GM21367 (cell line): ENCODE measurements at regions not wholly inside any gene's neighbourhood (a gene's known extent, or its start where the extent isn't known, plus 50 kb on each side); places are given as distances from the start of the nearest gene placed in this dataset.

Experiments
- ATAC-seq: cut with Tn5 transposase; IDR thresholded peaks from one replicate; pipeline ENCODE4 v1.9.1; 2021; ENCODE audit not compliant: unreplicated experiment

- ATAC-seq = no peak
These were observed 477.3 kb downstream of the SUCLA2 start for GRCh38 chr13:47523771-47524170.

- ATAC-seq = no peak
These were observed 479.1 kb downstream of the SUCLA2 start for GRCh38 chr13:47521890-47522487.

GRCh38 chr13:47519626-47520025 is 481.4 kb downstream of the SUCLA2 start:
- no peak for ATAC-seq

- ATAC-seq = no peak
These were observed 482.5 kb downstream of the SUCLA2 start for GRCh38 chr13:47518530-47518929.

GRCh38 chr13:47511647-47512046 is 489.4 kb downstream of the SUCLA2 start:
- no peak for ATAC-seq

- no peak for ATAC-seq
These were observed 492.4 kb downstream of the SUCLA2 start for GRCh38 chr13:47508527-47509228.

GRCh38 chr13:47503475-47503874 is 497.6 kb downstream of the SUCLA2 start:
- no peak for ATAC-seq

- no peak for ATAC-seq
These were observed 498.9 kb downstream of the SUCLA2 start for GRCh38 chr13:47502166-47502565.

- no peak for ATAC-seq
These were observed 501.5 kb downstream of the SUCLA2 start for GRCh38 chr13:47499358-47500150.

- no peak for ATAC-seq
These were observed 516.5 kb downstream of the SUCLA2 start for GRCh38 chr13:47484548-47484947.

- ATAC-seq = no peak
These were observed 519.5 kb downstream of the SUCLA2 start for GRCh38 chr13:47481536-47481935.

GRCh38 chr13:47480951-47481350 is 520.1 kb downstream of the SUCLA2 start:
- ATAC-seq = no peak

- no peak for ATAC-seq
These were observed 521.0 kb downstream of the SUCLA2 start for GRCh38 chr13:47480121-47480520.

- ATAC-seq = no peak
These were observed 522.1 kb downstream of the SUCLA2 start for GRCh38 chr13:47478985-47479384.

GRCh38 chr13:47475441-47475948 is 525.6 kb downstream of the SUCLA2 start:
- no peak for ATAC-seq

- ATAC-seq = no peak
These were observed 526.2 kb downstream of the SUCLA2 start for GRCh38 chr13:47474839-47475238.

- ATAC-seq = no peak
These were observed 526.7 kb downstream of the SUCLA2 start for GRCh38 chr13:47474326-47474725.

- ATAC-seq = no peak
These were observed 528.6 kb downstream of the SUCLA2 start for GRCh38 chr13:47472516-47472915.

- no peak for ATAC-seq
These were observed 537.3 kb downstream of the SUCLA2 start for GRCh38 chr13:47463726-47464125.

- ATAC-seq = no peak
These were observed 538.1 kb downstream of the SUCLA2 start for GRCh38 chr13:47463002-47463401.

- no peak for ATAC-seq
These were observed 539.3 kb downstream of the SUCLA2 start for GRCh38 chr13:47461816-47462215.

- no peak for ATAC-seq
These were observed 541.6 kb downstream of the SUCLA2 start for GRCh38 chr13:47459512-47459911.
